SJCRH30 (cell line): ENCODE measurements at regions not wholly inside any gene's neighbourhood (a gene's known extent, or its start where the extent isn't known, plus 50 kb on each side); places are given as distances from the start of the nearest gene placed in this dataset.
"Not testable (repeated sequence)": the region's sequence is repeated elsewhere in the genome, so short reads cannot be mapped to it uniquely, and the experiment has no call there.

Source experiments
- DNase-seq, 2 experiments: peaks; one replicate each; pipeline ENCODE4 v3.0.0-alpha.2; 2015 to 2020
- H3K27ac ChIP-seq: fragments of 250-450 bp; sonication (Bioruptor Pico); 2 replicates; pipeline ENCODE4 v1.5.1; 2020; ENCODE audit warnings: mild to moderate bottlenecking, moderate library complexity
- H3K27me3 ChIP-seq: fragments of 250-450 bp; sonication (Bioruptor Pico); 2 replicates; pipeline ENCODE4 v1.5.1; 2020; ENCODE audit warnings: mild to moderate bottlenecking, moderate library complexity
- H3K36me3 ChIP-seq: fragments of 250-450 bp; sonication (Bioruptor Pico); 2 replicates; pipeline ENCODE4 v1.5.1; 2020; ENCODE audit warnings: mild to moderate bottlenecking, moderate library complexity
- H3K4me1 ChIP-seq: fragments of 250-450 bp; sonication (Bioruptor Pico); 2 replicates; pipeline ENCODE4 v1.5.1; 2020; ENCODE audit warnings: mild to moderate bottlenecking, moderate library complexity
- H3K4me3 ChIP-seq: fragments of 250-450 bp; sonication (Bioruptor Pico); 2 replicates; pipeline ENCODE4 v1.5.1; 2020; ENCODE audit warnings: mild to moderate bottlenecking, moderate library complexity
- H3K9me3 ChIP-seq: fragments of 250-450 bp; sonication (Bioruptor Pico); replicated peaks from 2 replicates; pipeline ENCODE4 v1.5.1; 2020; ENCODE audit warnings: mild to moderate bottlenecking, moderate library complexity

- not testable (repeated sequence) for H3K36me3 ChIP-seq, H3K27me3 ChIP-seq, DNase-seq, H3K4me1 ChIP-seq, H3K9me3 ChIP-seq, H3K4me3 ChIP-seq, H3K27ac ChIP-seq
These were observed 110.5 kb downstream of the FAM72C start for GRCh38 chr1:143861306-143861705.

DNA sequence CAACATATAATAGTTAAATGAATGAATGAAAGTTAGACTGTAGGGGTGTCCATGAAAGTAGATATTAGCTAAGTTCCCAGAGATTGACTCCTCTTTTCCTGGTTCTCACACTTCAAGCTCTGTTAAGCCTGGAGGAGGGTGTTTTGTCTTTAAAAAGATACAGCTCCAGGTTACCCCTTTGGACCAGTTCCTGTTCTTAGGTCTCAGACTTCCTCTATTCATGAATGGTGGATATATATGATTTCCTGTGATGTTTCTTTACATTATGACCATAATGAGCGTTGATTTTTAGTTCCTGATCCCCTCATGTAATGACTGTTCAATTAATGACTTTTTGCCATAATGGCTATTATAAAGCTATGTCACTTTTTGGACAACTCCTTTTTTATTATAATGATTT lies 115.9 kb downstream of the FAM72C start:
- H3K27me3 ChIP-seq, DNase-seq, H3K4me1 ChIP-seq, H3K9me3 ChIP-seq, H3K4me3 ChIP-seq, H3K27ac ChIP-seq, H3K36me3 ChIP-seq: not testable (repeated sequence)

- H3K9me3 ChIP-seq, DNase-seq, H3K27ac ChIP-seq, H3K4me3 ChIP-seq, H3K27me3 ChIP-seq, H3K4me1 ChIP-seq, H3K36me3 ChIP-seq: not testable (repeated sequence)
These were observed 117.7 kb downstream of the FAM72C start for GRCh38 chr1:143854069-143854468.

DNA sequence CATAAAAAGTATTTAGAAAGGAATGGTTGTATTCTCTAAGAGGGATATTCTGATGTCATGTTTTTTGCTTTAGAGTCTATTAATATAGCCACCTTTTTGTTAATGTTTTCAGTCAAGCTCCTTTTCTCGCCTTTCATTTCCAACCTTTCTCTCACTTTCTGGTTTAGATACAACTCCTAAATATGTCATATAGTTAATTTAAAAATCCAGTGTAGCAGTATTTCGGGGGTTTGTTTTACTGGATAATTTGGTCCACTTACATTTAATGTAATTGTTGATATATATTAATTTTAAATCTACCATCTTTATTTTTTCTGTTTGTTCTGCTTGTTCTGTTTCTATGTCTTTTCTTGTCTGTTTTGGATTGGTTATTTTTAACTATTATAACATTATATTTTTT lies 121.1 kb downstream of the FAM72C start:
- not testable (repeated sequence) for H3K4me1 ChIP-seq, DNase-seq

GRCh38 chr1:143848859-143849258 lies 122.9 kb downstream of the FAM72C start:
- DNase-seq, H3K4me3 ChIP-seq, H3K9me3 ChIP-seq, H3K36me3 ChIP-seq, H3K27ac ChIP-seq, H3K4me1 ChIP-seq, H3K27me3 ChIP-seq: not testable (repeated sequence)

More for the DNA sequence above, 121.1 kb downstream of the FAM72C start:
- H3K4me3 ChIP-seq, H3K36me3 ChIP-seq, H3K9me3 ChIP-seq, H3K27ac ChIP-seq, H3K27me3 ChIP-seq: not testable (repeated sequence)

DNA sequence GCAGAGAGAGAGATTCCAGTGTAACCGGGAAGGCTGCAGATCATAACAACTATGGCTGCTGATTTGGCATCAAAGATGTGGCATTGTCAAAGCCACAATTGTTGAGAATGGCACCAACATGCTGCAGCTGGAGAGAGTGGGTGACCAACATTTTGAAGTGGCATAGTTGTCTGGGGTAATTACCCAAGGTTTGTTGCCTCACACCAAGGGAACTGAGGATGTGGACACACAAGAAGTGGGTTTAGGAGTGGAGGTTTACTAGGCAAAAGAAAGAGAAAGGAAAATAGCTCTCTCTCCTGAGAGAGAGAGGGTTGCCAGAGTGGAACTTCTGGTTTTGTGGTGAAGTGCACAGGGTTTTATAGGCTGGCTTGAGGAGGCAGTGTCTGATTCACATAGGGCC lies 126.6 kb downstream of the FAM72C start:
- not testable (repeated sequence) for H3K36me3 ChIP-seq, H3K27me3 ChIP-seq, H3K4me3 ChIP-seq, H3K27ac ChIP-seq, DNase-seq, H3K9me3 ChIP-seq, H3K4me1 ChIP-seq

DNA sequence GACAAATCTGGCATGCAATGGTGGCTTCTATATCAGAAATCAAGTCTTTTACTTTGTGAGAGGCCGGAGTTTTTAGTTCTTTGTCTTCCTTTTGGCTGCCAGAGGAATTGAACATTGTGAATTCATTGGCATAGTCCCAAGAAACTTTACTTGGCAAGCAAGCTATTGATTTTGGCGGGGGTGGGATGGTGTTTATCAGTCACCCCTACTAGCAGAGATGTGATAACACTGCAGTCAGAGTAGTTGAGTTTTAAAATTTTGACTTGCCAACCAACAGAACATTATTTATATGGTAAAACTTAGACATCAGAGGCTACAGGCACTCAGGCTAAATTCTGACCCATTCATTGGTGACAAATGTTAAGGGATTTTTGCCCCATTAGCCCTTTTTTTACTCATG lies 129.7 kb downstream of the FAM72C start:
- H3K27me3 ChIP-seq, H3K4me3 ChIP-seq, H3K9me3 ChIP-seq, H3K36me3 ChIP-seq, DNase-seq, H3K27ac ChIP-seq, H3K4me1 ChIP-seq: not testable (repeated sequence)

- H3K27me3 ChIP-seq, H3K4me3 ChIP-seq, H3K9me3 ChIP-seq, H3K27ac ChIP-seq, H3K4me1 ChIP-seq, H3K36me3 ChIP-seq, DNase-seq: not testable (repeated sequence)
These were observed 132.6 kb downstream of the FAM72C start for GRCh38 chr1:143839182-143839581.

DNA sequence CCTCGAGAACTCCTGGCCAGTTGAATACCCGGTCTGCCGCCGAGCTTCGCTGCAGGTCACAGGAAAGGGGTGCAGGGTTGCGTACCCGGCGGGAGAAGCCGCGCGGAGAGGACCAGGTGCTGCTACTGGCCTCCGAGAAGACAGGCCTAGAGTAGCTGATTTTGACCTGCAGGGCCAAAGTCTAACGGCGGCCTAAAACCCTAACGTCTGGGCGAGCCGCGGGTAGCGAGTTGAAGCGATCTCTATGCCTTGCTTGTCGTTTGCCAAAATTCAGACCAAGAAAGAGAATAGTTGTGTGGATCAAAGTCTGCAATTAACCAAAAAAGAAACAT lies 133.2 kb downstream of the FAM72C start:
- H3K9me3 ChIP-seq, DNase-seq, H3K27me3 ChIP-seq, H3K36me3 ChIP-seq, H3K4me3 ChIP-seq, H3K27ac ChIP-seq, H3K4me1 ChIP-seq: not testable (repeated sequence)

DNA sequence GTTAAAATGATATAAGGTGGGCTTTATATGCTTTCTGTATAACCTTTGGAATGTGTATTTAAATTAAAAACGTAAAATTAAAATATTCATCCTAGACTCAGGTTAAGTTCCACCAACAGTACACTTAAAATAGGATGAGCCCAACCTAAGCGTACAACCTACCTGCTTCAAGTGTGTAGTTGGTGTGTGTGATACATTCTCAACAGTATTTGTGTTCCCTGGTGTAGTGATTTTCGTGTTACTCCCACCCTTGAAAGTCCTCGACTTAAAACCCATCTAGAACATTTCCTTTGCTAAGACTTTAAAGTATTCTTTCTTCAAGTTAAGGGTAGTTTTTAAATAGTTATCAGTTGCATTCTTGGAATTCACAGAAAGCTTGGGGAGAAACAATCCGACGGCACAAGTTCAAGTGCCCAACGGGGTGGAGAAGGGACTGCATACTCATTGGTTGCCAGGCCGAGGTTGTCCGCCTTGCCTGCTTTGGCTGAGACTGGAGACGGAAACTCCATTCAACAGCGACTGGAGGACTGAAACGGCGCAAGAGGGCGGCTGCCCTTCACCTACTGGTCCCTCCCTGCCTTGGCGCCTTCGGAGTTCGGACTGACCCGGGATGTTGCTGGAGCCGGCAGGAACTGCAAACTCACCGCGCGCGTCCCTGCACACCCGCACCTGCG lies 133.7 kb downstream of the FAM72C start:
- H3K27me3 ChIP-seq, DNase-seq: not testable (repeated sequence)

GRCh38 chr1:143833376-143833775 lies 138.4 kb downstream of the FAM72C start:
- H3K27ac ChIP-seq, DNase-seq, H3K9me3 ChIP-seq, H3K36me3 ChIP-seq, H3K27me3 ChIP-seq, H3K4me1 ChIP-seq, H3K4me3 ChIP-seq: not testable (repeated sequence)

More for the DNA sequence above, 133.7 kb downstream of the FAM72C start:
- not testable (repeated sequence) for H3K9me3 ChIP-seq, H3K27ac ChIP-seq, H3K4me1 ChIP-seq, H3K4me3 ChIP-seq, H3K36me3 ChIP-seq

- not testable (repeated sequence) for H3K27ac ChIP-seq, DNase-seq, H3K9me3 ChIP-seq, H3K36me3 ChIP-seq, H3K4me1 ChIP-seq, H3K27me3 ChIP-seq, H3K4me3 ChIP-seq
These were observed 139.4 kb downstream of the FAM72C start for GRCh38 chr1:143832379-143832716.

- DNase-seq, H3K4me3 ChIP-seq, H3K36me3 ChIP-seq, H3K27ac ChIP-seq, H3K27me3 ChIP-seq, H3K9me3 ChIP-seq, H3K4me1 ChIP-seq: not testable (repeated sequence)
These were observed 140.1 kb downstream of the FAM72C start for GRCh38 chr1:143831479-143832378.

- not testable (repeated sequence) for H3K27ac ChIP-seq, H3K4me3 ChIP-seq, H3K36me3 ChIP-seq, H3K27me3 ChIP-seq, DNase-seq, H3K4me1 ChIP-seq, H3K9me3 ChIP-seq
These were observed 145.6 kb downstream of the FAM72C start for GRCh38 chr1:143826162-143826561.

DNA sequence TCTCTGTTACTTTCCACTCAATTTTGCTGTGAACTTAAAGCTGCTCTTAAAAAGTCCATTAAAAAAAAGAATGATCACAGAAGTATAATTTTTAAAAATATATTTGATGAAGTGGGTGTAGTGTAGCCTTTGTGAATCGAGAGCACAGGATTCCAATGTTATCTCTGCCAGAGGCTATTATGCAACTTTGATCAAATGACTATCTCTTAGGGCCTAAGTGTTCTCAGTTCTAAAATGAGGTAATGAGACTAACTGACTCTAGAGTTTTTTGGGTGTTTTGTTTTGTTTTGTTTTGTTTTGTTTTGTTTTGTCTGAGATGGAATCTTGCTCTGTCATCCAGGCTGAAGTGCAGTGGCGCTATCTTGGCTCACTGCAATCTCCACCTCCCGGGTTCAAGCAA lies 147.5 kb downstream of the FAM72C start:
- not testable (repeated sequence) for H3K27me3 ChIP-seq, H3K27ac ChIP-seq, H3K9me3 ChIP-seq, H3K4me1 ChIP-seq, H3K36me3 ChIP-seq, DNase-seq, H3K4me3 ChIP-seq

DNA sequence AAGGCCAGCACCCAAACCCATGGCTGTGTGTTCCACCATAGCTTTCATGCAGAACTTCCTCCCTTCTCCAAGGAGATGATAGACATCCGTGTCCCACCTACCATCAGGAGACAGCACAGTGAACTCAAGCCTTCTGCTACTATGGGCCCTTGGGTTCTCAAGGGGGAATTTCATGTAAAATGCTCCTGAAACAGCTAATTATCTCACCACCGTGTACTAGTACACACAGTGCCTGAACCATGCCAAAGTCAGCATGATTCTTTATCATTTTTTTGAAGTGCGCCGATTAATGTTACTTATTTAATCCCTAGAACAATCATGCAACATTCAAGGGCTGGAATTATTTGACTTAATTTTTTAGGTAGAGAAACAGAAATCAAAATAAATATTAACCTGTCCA lies 151.7 kb downstream of the FAM72C start:
- not testable (repeated sequence) for DNase-seq, H3K27ac ChIP-seq, H3K4me3 ChIP-seq, H3K9me3 ChIP-seq, H3K4me1 ChIP-seq, H3K27me3 ChIP-seq, H3K36me3 ChIP-seq
